ENCODE measurements at regions not wholly inside any gene's neighbourhood (a gene's known extent, or its start where the extent isn't known, plus 50 kb on each side); places are given as distances from the start of the nearest gene placed in this dataset.

- Histone ChIP-seq H3K4me1 (peaks cover 0 to 32% (median 14%) of the 10 kb centered on the region in 4 donors), H3K27me3 (no peaks in the 10 kb centered on the region), H3K4me3 (no peak overlapping the region), H3K27ac (peak overlapping the region in 2 of 3 donors; percentile 51 to 71), H3K36me3 (no peaks in the 10 kb centered on the region), H3K9me3 (no peaks in the 10 kb centered on the region)
- peak; percentile 69 to 86 (median 81) for DNase-seq
- TF ChIP-seq CTCF (IDR thresholded peaks at IDR 0.05): no peak
- no peak for TF ChIP-seq POLR2A (IDR thresholded peaks at IDR 0.05)
- WGBS (ENCODE audit: insufficient coverage, low coverage, low lambda C conversion rate, missing lambda C conversion rate): 22% methylated on average over 4 of the region's 4 CpGs
- peak; percentile 75 to 78 (median 76) for ATAC-seq
- intact Hi-C loops (cut with DNase I): no loop called here
Observed at GRCh38 chr20:55880361-55880760, 125.0 kb downstream of the CBLN4 start.

GRCh38 chr20:55855052-55855451, 150.3 kb downstream of the CBLN4 start:
- no peak overlapping the region for H3K27ac ChIP-seq
- intact Hi-C loops (cut with DNase I): no loop called here

GRCh38 chr20:55830121-55830827, 175.0 kb downstream of the CBLN4 start:
- WGBS (ENCODE audit: insufficient coverage, low coverage, low lambda C conversion rate, missing lambda C conversion rate): 61% methylated on average over 3 of the region's 4 CpGs
- Histone ChIP-seq H3K27ac (no peak overlapping the region), H3K4me3 (no peak overlapping the region), H3K36me3 (no peaks in the 10 kb centered on the region), H3K4me1 (no peaks in the 10 kb centered on the region), H3K9me3 (no peaks in the 10 kb centered on the region), H3K27me3 (no peaks in the 10 kb centered on the region)
- no peak for ATAC-seq
- intact Hi-C loops (cut with DNase I): no loop called here
- TF ChIP-seq CTCF (IDR thresholded peaks at IDR 0.05) (no peak), POLR2A (IDR thresholded peaks at IDR 0.05) (no peak)
- DNase-seq: no peak

More at GRCh38 chr20:55855052-55855451, 150.3 kb downstream of the CBLN4 start:
- H3K4me1 ChIP-seq: no peaks in the 10 kb centered on the region
- H3K27me3 ChIP-seq: no peaks in the 10 kb centered on the region
- 82% methylated on average over 1 of the region's 1 CpG for WGBS (ENCODE audit: insufficient coverage, low coverage, low lambda C conversion rate, missing lambda C conversion rate)
- H3K9me3 ChIP-seq: no peaks in the 10 kb centered on the region
- H3K36me3 ChIP-seq: no peaks in the 10 kb centered on the region
- TF ChIP-seq CTCF (IDR thresholded peaks at IDR 0.05) (no peak), POLR2A (IDR thresholded peaks at IDR 0.05) (no peak)
- ATAC-seq (no peak), DNase-seq (no peak)
- no peak overlapping the region for H3K4me3 ChIP-seq

GRCh38 chr20:55805138-55805537, 200.2 kb downstream of the CBLN4 start:
- Histone ChIP-seq H3K27ac (no peak overlapping the region), H3K4me1 (no peaks in the 10 kb centered on the region), H3K4me3 (no peak overlapping the region), H3K27me3 (no peaks in the 10 kb centered on the region), H3K9me3 (no peaks in the 10 kb centered on the region), H3K36me3 (no peaks in the 10 kb centered on the region)
- ATAC-seq (no peak), DNase-seq (no peak)
- WGBS (ENCODE audit: insufficient coverage, low coverage, low lambda C conversion rate, missing lambda C conversion rate): 63% methylated on average over 2 of the region's 2 CpGs
- TF ChIP-seq POLR2A (IDR thresholded peaks at IDR 0.05) (no peak), CTCF (IDR thresholded peaks at IDR 0.05) (no peak)
- intact Hi-C loops (cut with DNase I): no loop called here
